ENCODE measurements at regions not wholly inside any gene's neighbourhood (a gene's known extent, or its start where the extent isn't known, plus 50 kb on each side); places are given as distances from the start of the nearest gene placed in this dataset.

- no peak for TF ChIP-seq CTCF (conservative IDR thresholded peaks at IDR 0.05; ENCODE audit: low read depth, low read length)
- no peak for DNase-seq (ENCODE audit: low read depth)
- no peak overlapping the region for H3K4me3 ChIP-seq (ENCODE audit: low read depth, low read length)
Measured at GRCh38 chr11:28525636-28526405, 417.6 kb downstream of the METTL15 start.

- no peak for DNase-seq (ENCODE audit: low read depth)
- no peak overlapping the region for H3K4me3 ChIP-seq (ENCODE audit: low read depth, low read length)
- TF ChIP-seq CTCF (conservative IDR thresholded peaks at IDR 0.05; ENCODE audit: low read depth, low read length): no peak
Measured at GRCh38 chr11:28524098-28524497, 415.9 kb downstream of the METTL15 start.

- no peak for DNase-seq (ENCODE audit: low read depth)
- no peak for TF ChIP-seq CTCF (conservative IDR thresholded peaks at IDR 0.05; ENCODE audit: low read depth, low read length)
- no peak overlapping the region for H3K4me3 ChIP-seq (ENCODE audit: low read depth, low read length)
Measured at GRCh38 chr11:28521075-28521474, 412.9 kb downstream of the METTL15 start.

GRCh38 chr11:28520291-28520690 lies 412.1 kb downstream of the METTL15 start:
- no peak overlapping the region for H3K4me3 ChIP-seq (ENCODE audit: low read depth, low read length)
- DNase-seq (ENCODE audit: low read depth): no peak
- no peak for TF ChIP-seq CTCF (conservative IDR thresholded peaks at IDR 0.05; ENCODE audit: low read depth, low read length)

GRCh38 chr11:28518825-28519224 lies 410.6 kb downstream of the METTL15 start:
- TF ChIP-seq CTCF (conservative IDR thresholded peaks at IDR 0.05; ENCODE audit: low read depth, low read length): no peak
- no peak for DNase-seq (ENCODE audit: low read depth)
- H3K4me3 ChIP-seq (ENCODE audit: low read depth, low read length): no peak overlapping the region

GRCh38 chr11:28517621-28518020 lies 409.4 kb downstream of the METTL15 start:
- TF ChIP-seq CTCF (conservative IDR thresholded peaks at IDR 0.05; ENCODE audit: low read depth, low read length): no peak
- DNase-seq (ENCODE audit: low read depth): no peak
- no peak overlapping the region for H3K4me3 ChIP-seq (ENCODE audit: low read depth, low read length)

GRCh38 chr11:28514391-28514790 lies 406.2 kb downstream of the METTL15 start:
- TF ChIP-seq CTCF (conservative IDR thresholded peaks at IDR 0.05; ENCODE audit: low read depth, low read length): no peak
- no peak overlapping the region for H3K4me3 ChIP-seq (ENCODE audit: low read depth, low read length)
- no peak for DNase-seq (ENCODE audit: low read depth)

Data from epithelial cell of proximal tubule (primary cell).